Prostate gland (tissue), 2 donors: ENCODE measurements at regions not wholly inside any gene's neighbourhood (a gene's known extent, or its start where the extent isn't known, plus 50 kb on each side); places are given as distances from the start of the nearest gene placed in this dataset.

Source experiments
- POLR2A ChIP-seq: fragments of 450-650 bp; IDR thresholded peaks from one replicate; pipeline ENCODE4 v1.6.1; 2016; ENCODE audit warnings: antibody characterized with exemption, mild to moderate bottlenecking
- TF ChIP-seq, protein P1 (sequence below), 4 experiments: fragments of 200-600 bp in 2 of 4; fragments of 450-650 bp in 2 of 4; sonication (generic) in 2 of 4; IDR thresholded peaks; 1 replicate in 3 of 4; 2 replicates in 1 of 4; pipeline ENCODE4 v1.5.1; 2016 to 2019; ENCODE audit warnings: antibody characterized with exemption in 4 of 4, mild to moderate bottlenecking in 2 of 4, moderate library complexity in 2 of 4

- no peak for TF ChIP-seq POLR2A
- TF ChIP-seq, protein P1, sequence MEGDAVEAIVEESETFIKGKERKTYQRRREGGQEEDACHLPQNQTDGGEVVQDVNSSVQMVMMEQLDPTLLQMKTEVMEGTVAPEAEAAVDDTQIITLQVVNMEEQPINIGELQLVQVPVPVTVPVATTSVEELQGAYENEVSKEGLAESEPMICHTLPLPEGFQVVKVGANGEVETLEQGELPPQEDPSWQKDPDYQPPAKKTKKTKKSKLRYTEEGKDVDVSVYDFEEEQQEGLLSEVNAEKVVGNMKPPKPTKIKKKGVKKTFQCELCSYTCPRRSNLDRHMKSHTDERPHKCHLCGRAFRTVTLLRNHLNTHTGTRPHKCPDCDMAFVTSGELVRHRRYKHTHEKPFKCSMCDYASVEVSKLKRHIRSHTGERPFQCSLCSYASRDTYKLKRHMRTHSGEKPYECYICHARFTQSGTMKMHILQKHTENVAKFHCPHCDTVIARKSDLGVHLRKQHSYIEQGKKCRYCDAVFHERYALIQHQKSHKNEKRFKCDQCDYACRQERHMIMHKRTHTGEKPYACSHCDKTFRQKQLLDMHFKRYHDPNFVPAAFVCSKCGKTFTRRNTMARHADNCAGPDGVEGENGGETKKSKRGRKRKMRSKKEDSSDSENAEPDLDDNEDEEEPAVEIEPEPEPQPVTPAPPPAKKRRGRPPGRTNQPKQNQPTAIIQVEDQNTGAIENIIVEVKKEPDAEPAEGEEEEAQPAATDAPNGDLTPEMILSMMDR (IDR thresholded peaks at IDR 0.05), result no peak
Measured at GRCh38 chr7:20013536-20013935, 203.6 kb downstream of the MACC1 start.
